ENCODE measurements at regions not wholly inside any gene's neighbourhood (a gene's known extent, or its start where the extent isn't known, plus 50 kb on each side); places are given as distances from the start of the nearest gene placed in this dataset.

DNA sequence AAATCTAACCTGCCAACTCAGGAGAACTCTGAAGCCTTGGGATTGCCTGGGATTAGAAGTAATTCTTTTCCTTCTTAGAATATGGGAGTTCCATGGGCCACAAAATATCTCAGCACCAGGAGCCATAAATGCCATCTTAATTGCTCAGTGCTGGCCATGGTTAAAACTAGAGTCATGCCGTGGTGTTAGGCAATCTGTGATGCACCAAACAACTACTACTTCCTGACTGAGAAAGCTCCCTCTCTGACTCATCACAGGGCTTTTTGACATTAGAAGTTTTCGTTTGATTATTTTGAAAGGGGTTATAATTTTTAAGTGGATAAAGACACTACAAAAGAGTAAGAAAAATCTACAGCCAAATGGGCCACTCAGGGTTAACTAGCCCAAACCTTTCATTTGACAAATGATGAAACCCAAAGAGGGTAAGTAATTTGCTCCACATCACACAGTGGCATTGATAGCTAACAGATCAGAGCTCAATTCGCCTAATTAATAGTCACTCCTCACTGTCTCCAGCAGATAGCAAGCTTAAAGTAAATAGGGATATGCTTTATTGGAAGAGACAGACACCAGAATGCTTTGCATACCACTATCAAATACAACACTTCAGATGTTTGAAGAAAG is 377.3 kb downstream of the EMP1 start:
- TF ChIP-seq, protein P1, sequence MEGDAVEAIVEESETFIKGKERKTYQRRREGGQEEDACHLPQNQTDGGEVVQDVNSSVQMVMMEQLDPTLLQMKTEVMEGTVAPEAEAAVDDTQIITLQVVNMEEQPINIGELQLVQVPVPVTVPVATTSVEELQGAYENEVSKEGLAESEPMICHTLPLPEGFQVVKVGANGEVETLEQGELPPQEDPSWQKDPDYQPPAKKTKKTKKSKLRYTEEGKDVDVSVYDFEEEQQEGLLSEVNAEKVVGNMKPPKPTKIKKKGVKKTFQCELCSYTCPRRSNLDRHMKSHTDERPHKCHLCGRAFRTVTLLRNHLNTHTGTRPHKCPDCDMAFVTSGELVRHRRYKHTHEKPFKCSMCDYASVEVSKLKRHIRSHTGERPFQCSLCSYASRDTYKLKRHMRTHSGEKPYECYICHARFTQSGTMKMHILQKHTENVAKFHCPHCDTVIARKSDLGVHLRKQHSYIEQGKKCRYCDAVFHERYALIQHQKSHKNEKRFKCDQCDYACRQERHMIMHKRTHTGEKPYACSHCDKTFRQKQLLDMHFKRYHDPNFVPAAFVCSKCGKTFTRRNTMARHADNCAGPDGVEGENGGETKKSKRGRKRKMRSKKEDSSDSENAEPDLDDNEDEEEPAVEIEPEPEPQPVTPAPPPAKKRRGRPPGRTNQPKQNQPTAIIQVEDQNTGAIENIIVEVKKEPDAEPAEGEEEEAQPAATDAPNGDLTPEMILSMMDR (IDR thresholded peaks at IDR 0.05): no peak
- TF ChIP-seq POLR2AphosphoS5 (IDR thresholded peaks at IDR 0.05; ENCODE audit: low read depth, low read length) (no peak), TCF7L2 (IDR thresholded peaks at IDR 0.05; ENCODE audit: low read depth, low read length) (no peak)
- TF ChIP-seq, protein P2, sequence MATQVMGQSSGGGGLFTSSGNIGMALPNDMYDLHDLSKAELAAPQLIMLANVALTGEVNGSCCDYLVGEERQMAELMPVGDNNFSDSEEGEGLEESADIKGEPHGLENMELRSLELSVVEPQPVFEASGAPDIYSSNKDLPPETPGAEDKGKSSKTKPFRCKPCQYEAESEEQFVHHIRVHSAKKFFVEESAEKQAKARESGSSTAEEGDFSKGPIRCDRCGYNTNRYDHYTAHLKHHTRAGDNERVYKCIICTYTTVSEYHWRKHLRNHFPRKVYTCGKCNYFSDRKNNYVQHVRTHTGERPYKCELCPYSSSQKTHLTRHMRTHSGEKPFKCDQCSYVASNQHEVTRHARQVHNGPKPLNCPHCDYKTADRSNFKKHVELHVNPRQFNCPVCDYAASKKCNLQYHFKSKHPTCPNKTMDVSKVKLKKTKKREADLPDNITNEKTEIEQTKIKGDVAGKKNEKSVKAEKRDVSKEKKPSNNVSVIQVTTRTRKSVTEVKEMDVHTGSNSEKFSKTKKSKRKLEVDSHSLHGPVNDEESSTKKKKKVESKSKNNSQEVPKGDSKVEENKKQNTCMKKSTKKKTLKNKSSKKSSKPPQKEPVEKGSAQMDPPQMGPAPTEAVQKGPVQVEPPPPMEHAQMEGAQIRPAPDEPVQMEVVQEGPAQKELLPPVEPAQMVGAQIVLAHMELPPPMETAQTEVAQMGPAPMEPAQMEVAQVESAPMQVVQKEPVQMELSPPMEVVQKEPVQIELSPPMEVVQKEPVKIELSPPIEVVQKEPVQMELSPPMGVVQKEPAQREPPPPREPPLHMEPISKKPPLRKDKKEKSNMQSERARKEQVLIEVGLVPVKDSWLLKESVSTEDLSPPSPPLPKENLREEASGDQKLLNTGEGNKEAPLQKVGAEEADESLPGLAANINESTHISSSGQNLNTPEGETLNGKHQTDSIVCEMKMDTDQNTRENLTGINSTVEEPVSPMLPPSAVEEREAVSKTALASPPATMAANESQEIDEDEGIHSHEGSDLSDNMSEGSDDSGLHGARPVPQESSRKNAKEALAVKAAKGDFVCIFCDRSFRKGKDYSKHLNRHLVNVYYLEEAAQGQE (IDR thresholded peaks at IDR 0.05; ENCODE audit: insufficient read depth in 1 of 2, low read depth in 2 of 2, low read length in 1 of 2): no peak

All from Panc1 (cell line).